ENCODE measurements at regions not wholly inside any gene's neighbourhood (a gene's known extent, or its start where the extent isn't known, plus 50 kb on each side); places are given as distances from the start of the nearest gene placed in this dataset.

GRCh38 chr12:45634273-45634917 lies 95.1 kb upstream of the ARID2 start:
- no peak for DNase-seq

GRCh38 chr12:45637242-45637641 lies 92.3 kb upstream of the ARID2 start:
- DNase-seq, result no peak

GRCh38 chr12:45637706-45638105 lies 91.8 kb upstream of the ARID2 start:
- DNase-seq, result no peak

DNA sequence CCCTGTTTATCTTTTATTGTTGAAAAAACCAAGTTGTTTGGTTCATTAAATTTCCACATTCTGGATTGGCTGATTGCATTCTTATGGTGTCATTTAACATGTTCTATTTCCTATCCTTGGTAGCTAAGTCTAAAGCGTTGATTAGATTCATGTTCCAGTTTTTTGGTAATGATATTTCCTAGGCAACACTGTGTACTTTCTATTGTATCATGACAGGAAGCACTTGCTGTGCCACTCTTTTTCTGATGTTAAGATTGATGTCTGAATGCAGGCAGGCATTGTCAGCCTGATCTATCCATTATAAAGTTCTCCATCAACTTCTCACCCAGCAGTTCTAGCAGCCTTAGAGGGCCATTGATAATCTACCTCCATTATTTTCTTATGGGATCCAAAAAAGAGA lies 91.1 kb upstream of the ARID2 start:
- no peak for DNase-seq

GRCh38 chr12:45644541-45644940 lies 85.0 kb upstream of the ARID2 start:
- DNase-seq, result no peak

- DNase-seq, result no peak
Observed at GRCh38 chr12:45646851-45647581, 82.5 kb upstream of the ARID2 start.

- DNase-seq, result no peak
Observed at GRCh38 chr12:45648070-45648469, 81.4 kb upstream of the ARID2 start.

- DNase-seq, result no peak
Observed at GRCh38 chr12:45651029-45651428, 78.5 kb upstream of the ARID2 start.

- DNase-seq, result no peak
Observed at GRCh38 chr12:45654002-45654665, 75.4 kb upstream of the ARID2 start.

GRCh38 chr12:45655186-45655585 lies 74.3 kb upstream of the ARID2 start:
- peak; percentile 16 to 25 for DNase-seq

GRCh38 chr12:45655743-45656142 lies 73.8 kb upstream of the ARID2 start:
- no peak for DNase-seq

DNA sequence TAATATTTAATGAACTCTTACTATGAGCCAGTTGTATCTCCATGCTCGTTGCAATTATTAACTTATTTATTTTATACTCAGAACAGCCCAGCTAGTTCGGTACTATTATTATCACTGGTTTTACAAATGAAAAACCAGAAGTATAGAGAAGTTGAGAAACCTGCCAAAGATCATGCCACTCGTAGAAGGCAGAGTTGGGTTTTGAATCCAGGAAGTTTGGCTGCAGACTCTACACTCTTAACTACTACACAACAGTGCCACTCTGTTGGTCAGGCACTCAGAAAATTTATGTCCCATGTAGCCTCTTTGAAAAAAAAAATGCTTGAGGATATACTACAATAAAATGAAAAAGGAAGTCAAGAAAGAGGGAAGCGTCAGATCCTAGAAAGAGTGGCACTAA lies 71.5 kb upstream of the ARID2 start:
- no peak for DNase-seq

DNA sequence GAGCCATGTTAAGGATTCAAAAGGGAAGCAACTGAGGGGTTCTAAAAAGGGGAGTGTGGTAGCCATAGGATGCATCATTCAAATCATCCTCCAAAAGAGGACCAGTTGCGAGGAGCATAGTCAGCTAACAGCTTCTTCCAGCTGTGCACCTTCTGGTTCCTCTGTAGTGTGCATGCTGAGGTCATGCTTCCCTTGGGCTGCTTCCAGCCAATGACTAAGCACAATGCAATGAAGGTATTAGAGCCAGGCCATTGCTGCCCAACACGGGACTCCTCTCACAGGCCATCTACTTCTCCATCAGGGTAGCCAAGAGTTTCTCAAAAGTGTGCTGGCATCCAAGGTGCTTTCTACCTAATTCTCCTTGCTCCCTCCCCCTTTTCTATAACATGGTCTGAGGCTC lies 69.2 kb upstream of the ARID2 start:
- no peak for DNase-seq

GRCh38 chr12:45663455-45663854 lies 66.1 kb upstream of the ARID2 start:
- no peak for DNase-seq

- no peak for DNase-seq
Observed at GRCh38 chr12:45665941-45666340, 63.6 kb upstream of the ARID2 start.

DNA sequence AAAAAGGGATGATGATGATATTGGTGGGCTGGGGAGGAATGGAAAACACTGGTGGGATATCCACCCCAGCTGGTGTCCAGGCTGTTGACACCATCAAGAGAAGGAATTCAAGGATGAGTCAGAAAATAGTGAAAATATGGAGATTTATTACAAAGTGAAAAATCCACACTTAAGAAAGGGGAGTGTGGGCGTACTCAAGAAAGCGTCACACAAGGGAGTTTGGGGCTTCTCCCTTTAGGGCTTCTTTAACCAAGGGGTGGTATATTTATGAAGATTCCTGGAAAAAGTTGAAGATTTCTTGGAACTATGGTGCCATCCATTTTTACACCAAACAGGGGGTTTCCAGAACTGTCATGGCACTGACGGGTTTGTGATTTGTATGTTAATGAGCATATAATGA lies 63.1 kb upstream of the ARID2 start:
- DNase-seq, result no peak

DNA sequence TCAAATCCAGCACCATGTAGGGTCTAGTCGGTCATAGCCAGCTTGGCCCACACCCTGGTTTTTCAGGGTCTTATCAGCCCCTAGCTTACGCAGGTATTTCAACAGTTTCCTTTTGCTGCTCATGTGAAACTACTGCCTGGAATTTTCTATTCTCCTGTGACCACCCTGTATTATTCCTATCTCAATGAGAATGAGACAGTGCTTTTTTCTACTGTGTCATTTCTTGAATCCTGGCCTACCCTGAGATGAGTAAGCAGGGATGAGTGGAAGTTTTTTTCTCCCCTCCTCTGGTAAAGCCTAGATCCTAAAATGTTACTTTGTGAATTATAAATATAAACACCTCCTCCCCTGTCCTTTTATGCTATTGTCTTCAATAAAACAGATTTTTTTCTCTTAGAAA lies 62.7 kb upstream of the ARID2 start:
- DNase-seq, result no peak

- DNase-seq, result no peak
Observed at GRCh38 chr12:45667761-45668160, 61.7 kb upstream of the ARID2 start.

GRCh38 chr12:45668641-45669040 lies 60.9 kb upstream of the ARID2 start:
- DNase-seq, result no peak

DNA sequence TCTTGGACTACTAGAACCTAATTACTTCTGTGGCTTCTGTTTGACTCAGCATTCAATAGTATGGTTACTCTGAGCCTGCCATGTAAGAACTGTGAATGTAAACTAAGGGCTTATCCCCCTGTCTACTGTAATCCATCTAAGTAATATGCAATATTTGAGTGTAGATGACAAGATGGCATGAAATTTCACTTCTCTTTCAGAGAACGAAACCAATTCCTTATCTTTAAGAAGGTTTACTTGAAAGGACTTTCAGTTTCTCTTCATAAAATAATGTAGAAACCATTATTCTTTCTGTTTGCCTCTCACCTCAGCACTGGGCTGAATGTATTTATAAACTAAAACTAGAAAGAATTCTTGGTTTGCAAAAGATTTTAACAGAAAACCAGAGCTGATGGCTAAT lies 60.4 kb upstream of the ARID2 start:
- no peak for DNase-seq

- no peak for DNase-seq
Observed at GRCh38 chr12:45669792-45670191, 59.7 kb upstream of the ARID2 start.

DNA sequence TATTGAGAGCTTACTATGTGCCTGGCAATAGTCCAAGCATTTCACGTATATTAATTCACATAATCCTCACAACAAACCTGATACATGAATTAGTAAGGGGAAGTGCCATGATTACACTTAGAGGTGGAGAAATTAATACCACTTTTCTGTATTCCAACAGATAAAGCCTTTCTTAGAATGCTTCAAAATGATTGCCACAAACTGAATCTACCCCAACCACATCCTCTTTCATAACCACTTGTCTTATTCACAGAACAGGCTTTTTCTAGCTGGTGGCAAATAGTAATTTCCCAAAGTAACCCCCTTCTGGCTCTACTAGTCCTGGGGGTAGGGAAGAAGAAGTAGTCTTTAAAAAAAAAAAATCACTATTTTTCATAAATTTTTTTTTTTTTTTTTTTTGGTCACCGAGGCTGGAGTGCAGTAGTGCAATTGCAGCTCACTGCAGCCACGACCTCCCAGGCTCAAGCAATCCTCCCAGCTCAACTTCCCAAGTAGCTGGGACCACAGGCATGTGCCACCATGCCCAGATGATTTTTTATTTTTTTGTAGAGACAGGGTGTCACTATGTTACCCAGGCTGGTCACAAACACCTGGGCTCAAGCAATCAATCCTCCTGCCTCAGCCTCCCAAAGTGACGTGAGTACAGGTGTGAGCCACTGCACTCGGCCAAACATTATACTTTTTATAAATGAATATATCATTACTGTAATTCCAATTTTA lies 59.0 kb upstream of the ARID2 start:
- no peak for DNase-seq

- no peak for DNase-seq
Observed at GRCh38 chr12:45671254-45671653, 58.3 kb upstream of the ARID2 start.

Data from activated CD4-positive, alpha-beta T cell treated with anti-CD3 and anti-CD28 coated beads, Interleukin-2, amount 50 U/mL, for 48 hours (primary cell).